Neural cell (in vitro differentiated cells): ENCODE measurements at regions not wholly inside any gene's neighbourhood (a gene's known extent, or its start where the extent isn't known, plus 50 kb on each side); places are given as distances from the start of the nearest gene placed in this dataset.

Experiments used
- H2AFZ ChIP-seq: fragments of 200-600, 300-800 bp; sonication (generic), shearing (Covaris generic); 2 replicates; pipeline ENCODE4 v1.6.0; 2014; ENCODE audit warnings: low read depth, mild to moderate bottlenecking, antibody characterized with exemption, low read length, moderate library complexity
- H3F3A ChIP-seq: fragments of 200-600 bp; shearing (Covaris generic); 2 replicates; pipeline ENCODE4 v1.6.1; 2016; ENCODE audit warnings: mild to moderate bottlenecking, moderate library complexity, mixed read lengths, antibody characterized with exemption, low read length; ENCODE audit not compliant: insufficient read depth, poor library complexity, severe bottlenecking
- H3K27ac ChIP-seq: fragments of 200-600, 300-800 bp; sonication (generic), shearing (Covaris generic); 2 replicates; pipeline ENCODE4 v1.5.1; 2014; ENCODE audit warnings: mild to moderate bottlenecking, low read length, moderate library complexity
- H3K27me3 ChIP-seq: fragments of 300-800, 200-600 bp; sonication (generic), shearing (Covaris generic); 2 replicates; pipeline ENCODE4 v1.6.0; 2014; ENCODE audit warnings: mild to moderate bottlenecking, low read depth, low read length, moderate library complexity; ENCODE audit not compliant: insufficient read depth
- H3K36me3 ChIP-seq: fragments of 300-800, 200-600 bp; sonication (generic), shearing (Covaris generic); 2 replicates; pipeline ENCODE4 v1.5.1; 2014; ENCODE audit warnings: mild to moderate bottlenecking, antibody characterized with exemption, low read length, moderate library complexity; ENCODE audit not compliant: insufficient read depth
- H3K4me2 ChIP-seq: fragments of 300-800, 200-600 bp; sonication (generic), shearing (Covaris generic); 2 replicates; pipeline ENCODE4 v1.6.0; 2014; ENCODE audit warnings: mild to moderate bottlenecking, low read length
- H3K4me3 ChIP-seq: fragments of 300-800, 200-600 bp; sonication (generic), shearing (Covaris generic); 2 replicates; pipeline ENCODE4 v1.5.1; 2014; ENCODE audit warnings: mild to moderate bottlenecking, low read length, moderate library complexity
- H3K79me2 ChIP-seq: fragments of 200-600 bp; shearing (Covaris generic); replicated peaks from 2 replicates; pipeline ENCODE4 v1.6.0; 2014; ENCODE audit warnings: mild to moderate bottlenecking, low read length, moderate library complexity; ENCODE audit not compliant: insufficient read depth
- H3K9ac ChIP-seq: fragments of 300-800, 200-600 bp; sonication (generic), shearing (Covaris generic); 2 replicates; pipeline ENCODE4 v1.6.1; 2016; ENCODE audit warnings: mild to moderate bottlenecking, low read length, mixed read lengths
- H3K9me2 ChIP-seq: fragments of 200-600 bp; shearing (Covaris generic); 2 replicates; pipeline ENCODE4 v1.6.1; 2016; ENCODE audit warnings: mild to moderate bottlenecking, low read length, mixed read lengths; ENCODE audit not compliant: insufficient read depth
- H3K9me3 ChIP-seq: fragments of 200-600, 300-800 bp; sonication (generic), shearing (Covaris generic); 2 replicates; pipeline ENCODE4 v1.6.1; 2016; ENCODE audit warnings: mild to moderate bottlenecking, mixed run types, low read length, moderate library complexity, mixed read lengths
- H4K20me1 ChIP-seq: fragments of 200-600 bp; shearing (Covaris generic); 2 replicates; pipeline ENCODE4 v1.6.1; 2016; ENCODE audit warnings: mild to moderate bottlenecking, mixed run types; ENCODE audit not compliant: insufficient read depth
- EP300 ChIP-seq: fragments of 450-650 bp; conservative IDR thresholded peaks from 2 replicates; pipeline ENCODE4 v1.6.1; 2014; ENCODE audit warnings: antibody characterized with exemption, mild to moderate bottlenecking, moderate library complexity; ENCODE audit not compliant: poor library complexity, severe bottlenecking
- MXI1 ChIP-seq: fragments of 450-650 bp; conservative IDR thresholded peaks from 2 replicates; pipeline ENCODE4 v1.6.1; 2014; ENCODE audit warnings: antibody characterized with exemption, mild to moderate bottlenecking; ENCODE audit not compliant: poor library complexity, severe bottlenecking
- POLR2AphosphoS5 ChIP-seq: IDR thresholded peaks from 2 replicates; pipeline ENCODE4 v1.6.1; 2012
- RAD21 ChIP-seq: fragments of 450-650 bp; conservative IDR thresholded peaks from 2 replicates; pipeline ENCODE4 v1.6.1; 2014; ENCODE audit warnings: antibody characterized with exemption, mild to moderate bottlenecking, moderate library complexity
- small RNA-seq, 3 experiments: library from RNA; depleted of rRNA; stranded (forward); fragments of <200 nt; gene quantifications; one replicate each; pipeline ENCODE3, GENCODE V24; 2012

DNA sequence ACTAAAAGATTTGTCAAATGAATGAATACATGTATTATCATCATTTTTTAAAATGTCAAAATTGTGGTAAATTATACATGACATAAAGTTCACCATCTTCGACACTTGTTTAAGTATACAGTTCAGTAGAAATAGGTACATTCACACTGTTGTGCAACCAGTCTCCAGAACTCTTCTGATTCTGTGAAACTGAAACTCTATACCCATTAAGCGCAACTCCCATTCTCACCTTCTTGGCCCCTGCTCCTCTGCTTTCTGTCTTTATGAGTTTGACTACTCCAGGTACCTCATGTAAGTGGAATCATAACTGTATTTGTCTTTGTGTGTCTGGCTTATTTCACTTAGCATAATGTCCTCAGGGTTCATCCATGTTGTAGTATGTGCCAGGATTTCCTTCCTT, 50.1 kb upstream of the KBTBD8 start:
- H3K27ac ChIP-seq: no peak overlapping the region
- TF ChIP-seq POLR2AphosphoS5: no peak
- TF ChIP-seq EP300: no peak
- no peak for TF ChIP-seq RAD21
- no peak for TF ChIP-seq MXI1
- no peaks in the 10 kb centered on the region for H3K79me2 ChIP-seq
- no peak overlapping the region for H3K9ac ChIP-seq
- no peaks in the 10 kb centered on the region for H3K9me3 ChIP-seq
- H3K4me3 ChIP-seq: no peak overlapping the region
- H3K36me3 ChIP-seq: no peaks in the 10 kb centered on the region
- H4K20me1 ChIP-seq: no peaks in the 10 kb centered on the region
- H2AFZ ChIP-seq: no peak overlapping the region
- H3K9me2 ChIP-seq: no peaks in the 10 kb centered on the region
- H3K4me2 ChIP-seq: no peak overlapping the region
- H3F3A ChIP-seq: no peaks in the 10 kb centered on the region
- H3K27me3 ChIP-seq: no peaks in the 10 kb centered on the region

Small RNA genes lying in the stretch of these regions (small RNA-seq; reads per million reads assigned to genes)
- 0 reads per million in 3 experiments for gene RPL21P41
